ENCODE measurements at regions not wholly inside any gene's neighbourhood (a gene's known extent, or its start where the extent isn't known, plus 50 kb on each side); places are given as distances from the start of the nearest gene placed in this dataset.

DNA sequence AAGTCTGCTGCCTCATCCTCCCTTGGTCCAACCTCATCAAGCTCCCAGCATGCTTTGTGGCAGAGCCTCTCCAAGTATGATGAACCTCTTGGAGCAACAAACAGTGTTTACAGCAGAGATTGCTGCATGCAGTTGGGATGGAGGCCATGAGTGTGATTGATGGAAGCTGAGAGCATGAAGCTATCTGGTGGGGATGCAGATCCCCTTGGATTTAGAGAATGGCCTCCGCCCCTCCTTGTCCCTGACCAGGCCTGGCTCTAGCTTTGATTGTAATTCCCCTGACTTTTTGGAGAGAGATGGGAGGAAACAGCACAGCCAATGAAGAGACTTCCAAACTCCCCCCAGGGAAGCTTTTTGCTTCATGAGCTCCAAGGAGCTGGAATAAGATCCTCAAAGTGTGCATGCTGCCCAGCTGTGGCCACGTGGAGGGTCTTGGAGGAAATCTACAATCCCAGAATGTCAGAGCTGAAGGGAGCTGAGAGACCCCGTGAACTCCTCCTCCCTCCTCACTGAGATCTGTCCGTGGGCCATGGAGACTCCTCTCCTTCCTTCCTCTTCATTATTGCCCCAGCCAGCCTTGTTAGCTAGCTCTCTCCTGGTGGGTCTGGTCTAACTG is 165.3 kb upstream of the USP24 start:
- TF ChIP-seq ZFX (IDR thresholded peaks at IDR 0.05; ENCODE audit: borderline replicate concordance): no peak
- TF ChIP-seq, protein P1, sequence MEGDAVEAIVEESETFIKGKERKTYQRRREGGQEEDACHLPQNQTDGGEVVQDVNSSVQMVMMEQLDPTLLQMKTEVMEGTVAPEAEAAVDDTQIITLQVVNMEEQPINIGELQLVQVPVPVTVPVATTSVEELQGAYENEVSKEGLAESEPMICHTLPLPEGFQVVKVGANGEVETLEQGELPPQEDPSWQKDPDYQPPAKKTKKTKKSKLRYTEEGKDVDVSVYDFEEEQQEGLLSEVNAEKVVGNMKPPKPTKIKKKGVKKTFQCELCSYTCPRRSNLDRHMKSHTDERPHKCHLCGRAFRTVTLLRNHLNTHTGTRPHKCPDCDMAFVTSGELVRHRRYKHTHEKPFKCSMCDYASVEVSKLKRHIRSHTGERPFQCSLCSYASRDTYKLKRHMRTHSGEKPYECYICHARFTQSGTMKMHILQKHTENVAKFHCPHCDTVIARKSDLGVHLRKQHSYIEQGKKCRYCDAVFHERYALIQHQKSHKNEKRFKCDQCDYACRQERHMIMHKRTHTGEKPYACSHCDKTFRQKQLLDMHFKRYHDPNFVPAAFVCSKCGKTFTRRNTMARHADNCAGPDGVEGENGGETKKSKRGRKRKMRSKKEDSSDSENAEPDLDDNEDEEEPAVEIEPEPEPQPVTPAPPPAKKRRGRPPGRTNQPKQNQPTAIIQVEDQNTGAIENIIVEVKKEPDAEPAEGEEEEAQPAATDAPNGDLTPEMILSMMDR (IDR thresholded peaks at IDR 0.05): no peak
- no peak overlapping the region for H3K27ac ChIP-seq

DNA sequence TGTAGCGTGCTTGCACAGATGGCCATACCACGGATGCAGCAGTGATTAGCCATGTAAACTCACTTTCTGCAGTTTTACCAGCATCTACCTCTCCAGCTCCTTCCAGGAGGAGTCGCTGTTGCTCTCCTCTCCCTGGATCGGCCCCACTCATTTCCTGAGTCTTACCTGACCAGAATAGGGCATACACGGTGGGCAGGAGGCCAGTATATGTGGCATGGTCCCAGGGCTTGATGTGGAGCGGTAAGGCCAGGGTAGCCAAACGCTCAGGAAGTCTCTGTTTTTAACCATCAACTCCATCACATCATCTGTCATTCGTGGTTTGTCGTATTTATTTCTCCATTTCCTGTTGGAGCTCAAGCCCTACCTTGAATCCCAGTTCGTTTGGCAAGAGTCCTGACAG is 163.4 kb upstream of the USP24 start:
- TF ChIP-seq, protein P1 (IDR thresholded peaks at IDR 0.05): peak; percentile 78
- no peak for TF ChIP-seq ZFX (IDR thresholded peaks at IDR 0.05; ENCODE audit: borderline replicate concordance)
- H3K27ac ChIP-seq: no peak overlapping the region

DNA sequence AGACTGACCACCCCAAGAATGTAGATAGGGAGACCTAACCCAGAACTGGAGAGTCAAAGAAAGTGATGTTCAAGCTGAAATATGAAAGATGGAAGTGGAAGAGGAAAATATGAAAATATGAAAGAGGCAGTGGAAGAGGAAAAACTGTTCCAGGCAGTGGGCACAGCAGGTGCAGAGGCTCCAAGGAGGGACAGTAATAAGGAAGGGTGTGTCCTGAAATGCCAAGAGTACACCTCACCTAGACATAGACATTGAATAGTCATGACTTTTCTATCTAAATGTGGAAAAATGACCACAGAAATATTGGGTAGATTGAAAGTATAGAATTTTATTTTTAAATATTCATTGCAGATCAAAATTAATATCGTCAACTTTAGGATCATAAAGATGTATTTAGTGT is 161.7 kb upstream of the USP24 start:
- TF ChIP-seq, protein P1 (IDR thresholded peaks at IDR 0.05): no peak
- no peak for TF ChIP-seq ZFX (IDR thresholded peaks at IDR 0.05; ENCODE audit: borderline replicate concordance)
- no peak overlapping the region for H3K27ac ChIP-seq

DNA sequence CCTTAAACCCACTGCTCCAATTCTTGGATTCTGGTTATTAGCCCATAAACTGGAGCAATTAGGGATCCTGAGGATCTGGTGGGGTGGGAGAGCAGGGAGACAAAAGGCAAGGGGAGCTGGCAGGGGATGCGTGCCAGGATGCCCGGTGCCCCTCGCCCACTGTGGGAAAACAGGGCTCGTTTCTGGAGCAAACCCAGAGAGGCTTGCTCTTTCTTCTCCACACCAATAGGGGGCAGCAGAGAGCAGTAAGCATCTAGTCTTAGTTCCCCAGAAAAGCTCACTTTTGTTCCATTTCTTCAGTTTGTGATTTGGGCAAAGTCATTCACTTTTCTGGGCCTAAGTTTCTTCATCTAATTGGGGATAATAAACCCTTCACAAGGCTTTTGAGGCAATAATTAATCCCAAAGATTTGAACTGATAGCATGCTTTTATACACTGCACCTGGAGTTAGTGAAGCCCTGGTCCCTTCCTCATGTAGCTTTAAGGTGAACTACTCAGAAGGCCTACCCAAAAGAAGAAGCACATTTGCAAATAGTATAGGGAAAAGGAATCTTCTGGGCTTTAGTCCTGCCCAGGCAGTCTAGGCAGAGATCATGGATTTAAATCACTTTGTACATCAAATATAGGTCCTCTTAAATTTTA is 160.6 kb upstream of the USP24 start:
- no peak for TF ChIP-seq ZFX (IDR thresholded peaks at IDR 0.05; ENCODE audit: borderline replicate concordance)
- TF ChIP-seq, protein P1 (IDR thresholded peaks at IDR 0.05): peak; percentile 96
- no peak overlapping the region for H3K27ac ChIP-seq

DNA sequence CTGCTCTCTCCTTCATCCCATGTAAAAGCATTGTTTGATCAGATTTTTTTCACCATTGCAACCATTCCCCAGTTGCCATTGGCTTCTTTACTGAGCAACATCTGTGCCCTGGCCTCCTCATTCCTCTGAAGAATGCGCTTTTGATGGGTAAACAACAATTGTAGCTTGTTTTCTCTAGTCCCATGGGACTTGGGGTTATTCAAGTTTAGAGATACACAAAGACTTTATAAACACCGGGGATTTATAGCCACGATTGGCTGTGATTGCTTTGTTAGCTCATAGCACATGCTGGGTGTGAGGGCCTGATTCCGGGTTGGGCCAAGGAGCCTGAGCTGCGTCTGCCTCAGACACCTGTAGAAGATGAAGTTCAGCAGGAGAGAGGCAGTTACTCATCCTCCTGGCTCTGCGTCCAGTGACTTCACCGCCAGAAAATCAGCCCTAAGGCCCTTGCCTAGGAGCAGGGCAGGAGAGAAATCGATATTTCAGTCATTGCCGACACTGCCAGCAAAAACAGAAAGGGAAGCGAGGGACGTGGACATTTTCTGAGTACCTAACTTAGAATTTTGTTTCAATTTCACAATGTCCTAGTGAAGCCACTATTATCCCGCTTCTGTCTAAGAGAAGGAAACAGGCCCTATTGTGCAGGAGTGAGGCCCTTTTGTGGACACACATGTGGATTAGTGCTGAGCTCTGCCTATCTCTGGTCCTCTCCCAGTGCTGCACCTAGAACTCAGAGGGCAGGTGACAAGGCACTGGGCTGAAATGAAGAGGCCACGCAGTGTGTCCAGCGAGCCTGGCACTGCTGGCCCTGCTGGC is 159.8 kb upstream of the USP24 start:
- H3K27ac ChIP-seq: no peak overlapping the region
- TF ChIP-seq, protein P1 (IDR thresholded peaks at IDR 0.05): no peak
- TF ChIP-seq ZFX (IDR thresholded peaks at IDR 0.05; ENCODE audit: borderline replicate concordance): no peak

DNA sequence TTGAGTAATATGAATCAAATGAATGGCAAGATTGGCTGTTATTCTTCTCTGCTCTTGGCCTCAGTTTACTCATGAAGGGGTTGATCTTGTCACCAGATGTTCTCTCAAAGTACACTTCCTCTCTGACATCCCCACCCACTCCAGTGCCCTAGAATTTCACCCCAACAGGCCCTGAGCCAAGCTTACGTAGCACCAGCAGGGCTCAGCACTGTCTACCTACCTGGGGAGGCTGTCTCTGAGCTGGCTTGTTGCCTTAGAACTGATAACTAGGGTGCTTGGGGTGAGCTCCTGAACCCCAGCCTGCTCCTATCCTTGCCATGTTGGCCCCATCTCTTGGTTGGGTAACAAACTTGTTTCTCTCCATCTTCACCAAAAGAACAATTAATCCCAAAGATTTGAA is 159.1 kb upstream of the USP24 start:
- TF ChIP-seq, protein P1 (IDR thresholded peaks at IDR 0.05): no peak
- no peak for TF ChIP-seq ZFX (IDR thresholded peaks at IDR 0.05; ENCODE audit: borderline replicate concordance)
- no peak overlapping the region for H3K27ac ChIP-seq

DNA sequence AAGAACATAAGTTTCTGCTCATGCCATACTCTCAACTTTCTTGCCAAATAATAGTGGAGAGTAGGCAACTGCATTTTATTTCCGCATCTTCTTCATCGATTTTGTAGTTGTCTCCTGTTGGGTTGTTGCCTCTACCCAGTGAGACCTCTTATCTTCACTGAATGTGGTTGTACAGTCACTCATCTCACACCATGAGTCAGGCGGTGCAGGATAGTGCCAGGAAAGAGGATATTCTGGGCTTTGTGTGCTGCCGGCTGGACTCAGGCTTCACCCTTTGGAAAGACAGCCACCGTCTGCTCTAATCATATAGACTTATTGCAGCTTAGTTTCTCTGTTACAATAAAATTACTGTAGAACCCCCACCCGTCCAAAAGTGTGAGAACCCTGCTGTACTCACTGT is 154.3 kb upstream of the USP24 start:
- H3K27ac ChIP-seq: no peak overlapping the region
- TF ChIP-seq, protein P1 (IDR thresholded peaks at IDR 0.05): no peak
- TF ChIP-seq ZFX (IDR thresholded peaks at IDR 0.05; ENCODE audit: borderline replicate concordance): no peak

Data from 22Rv1 (cell line).